DND-41 (cell line): ENCODE measurements at regions not wholly inside any gene's neighbourhood (a gene's known extent, or its start where the extent isn't known, plus 50 kb on each side); places are given as distances from the start of the nearest gene placed in this dataset.

Experiments
- EZH2 ChIP-seq: IDR thresholded peaks from 3 replicates; pipeline ENCODE4 v1.6.1; 2012; ENCODE audit warnings: borderline replicate concordance, low read depth, mild to moderate bottlenecking, moderate library complexity, low read length, inconsistent platforms; ENCODE audit not compliant: severe bottlenecking
- TF ChIP-seq, protein P1 (sequence below): IDR thresholded peaks from 2 replicates; pipeline ENCODE4 v1.5.1; 2012; ENCODE audit warnings: borderline replicate concordance, low read length, moderate library complexity, mild to moderate bottlenecking; ENCODE audit not compliant: poor library complexity, severe bottlenecking; ENCODE audit errors: extremely low read depth

GRCh38 chr1:55402142-55402541 lies 187.0 kb upstream of the USP24 start:
- no peak for TF ChIP-seq EZH2
- TF ChIP-seq, protein P1, sequence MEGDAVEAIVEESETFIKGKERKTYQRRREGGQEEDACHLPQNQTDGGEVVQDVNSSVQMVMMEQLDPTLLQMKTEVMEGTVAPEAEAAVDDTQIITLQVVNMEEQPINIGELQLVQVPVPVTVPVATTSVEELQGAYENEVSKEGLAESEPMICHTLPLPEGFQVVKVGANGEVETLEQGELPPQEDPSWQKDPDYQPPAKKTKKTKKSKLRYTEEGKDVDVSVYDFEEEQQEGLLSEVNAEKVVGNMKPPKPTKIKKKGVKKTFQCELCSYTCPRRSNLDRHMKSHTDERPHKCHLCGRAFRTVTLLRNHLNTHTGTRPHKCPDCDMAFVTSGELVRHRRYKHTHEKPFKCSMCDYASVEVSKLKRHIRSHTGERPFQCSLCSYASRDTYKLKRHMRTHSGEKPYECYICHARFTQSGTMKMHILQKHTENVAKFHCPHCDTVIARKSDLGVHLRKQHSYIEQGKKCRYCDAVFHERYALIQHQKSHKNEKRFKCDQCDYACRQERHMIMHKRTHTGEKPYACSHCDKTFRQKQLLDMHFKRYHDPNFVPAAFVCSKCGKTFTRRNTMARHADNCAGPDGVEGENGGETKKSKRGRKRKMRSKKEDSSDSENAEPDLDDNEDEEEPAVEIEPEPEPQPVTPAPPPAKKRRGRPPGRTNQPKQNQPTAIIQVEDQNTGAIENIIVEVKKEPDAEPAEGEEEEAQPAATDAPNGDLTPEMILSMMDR = no peak
